Body of pancreas (tissue), 4 donors: ENCODE measurements at regions not wholly inside any gene's neighbourhood (a gene's known extent, or its start where the extent isn't known, plus 50 kb on each side); places are given as distances from the start of the nearest gene placed in this dataset.

Source experiments
- POLR2A ChIP-seq, 3 donors: fragments of 450-650 bp; IDR thresholded peaks; one replicate each; pipeline ENCODE4 v1.6.1; 2016; ENCODE audit warnings: antibody characterized with exemption in 3 of 3, mild to moderate bottlenecking in 2 of 3
- TF ChIP-seq, protein P1 (sequence below), 7 experiments: fragments of 450-650 bp in 4 of 7; fragments of 200-600 bp in 3 of 7; sonication (generic) in 3 of 7; IDR thresholded peaks; one replicate each; pipeline ENCODE4 v1.5.1; 2016 to 2019; ENCODE audit warnings: antibody characterized with exemption in 7 of 7

DNA sequence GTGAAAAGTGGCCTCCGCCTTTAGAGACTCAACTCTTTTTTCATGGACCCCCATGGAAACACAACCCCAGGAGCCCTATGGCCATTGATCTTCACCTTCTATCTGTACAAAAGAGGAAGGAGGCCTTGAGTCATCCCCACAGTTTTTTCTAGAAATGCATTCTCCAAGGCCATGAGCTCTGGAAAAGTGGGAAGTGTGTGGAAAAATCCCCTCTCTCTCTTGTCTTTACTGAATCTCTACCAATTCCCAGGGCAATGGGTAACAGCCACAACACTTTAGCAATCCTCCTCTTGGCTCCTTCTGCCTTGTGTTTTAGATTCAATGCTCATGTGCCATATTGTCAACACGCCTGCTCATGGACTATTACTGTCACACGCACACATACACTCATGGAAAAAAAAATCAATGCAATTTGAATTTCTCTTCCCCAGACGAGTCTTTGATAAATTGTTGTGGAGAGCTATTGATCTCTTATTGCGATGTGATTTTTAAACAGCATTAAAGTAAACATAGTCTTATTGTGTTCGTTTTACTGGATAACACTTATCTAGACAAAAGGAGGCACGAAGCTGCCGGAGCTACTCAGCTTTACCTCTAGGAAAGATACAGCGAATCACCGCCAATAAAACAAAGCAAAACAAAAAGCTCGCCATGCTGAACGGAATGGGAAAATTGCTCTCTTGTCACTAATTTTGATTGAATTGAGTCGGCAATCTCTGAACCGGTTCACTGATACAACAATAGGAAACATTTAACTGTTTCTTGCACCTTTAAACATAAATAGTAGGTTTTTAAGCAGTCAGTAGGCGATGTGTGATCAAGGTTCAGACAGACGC, 260.3 kb downstream of the VRK1 start:
- TF ChIP-seq, protein P1, sequence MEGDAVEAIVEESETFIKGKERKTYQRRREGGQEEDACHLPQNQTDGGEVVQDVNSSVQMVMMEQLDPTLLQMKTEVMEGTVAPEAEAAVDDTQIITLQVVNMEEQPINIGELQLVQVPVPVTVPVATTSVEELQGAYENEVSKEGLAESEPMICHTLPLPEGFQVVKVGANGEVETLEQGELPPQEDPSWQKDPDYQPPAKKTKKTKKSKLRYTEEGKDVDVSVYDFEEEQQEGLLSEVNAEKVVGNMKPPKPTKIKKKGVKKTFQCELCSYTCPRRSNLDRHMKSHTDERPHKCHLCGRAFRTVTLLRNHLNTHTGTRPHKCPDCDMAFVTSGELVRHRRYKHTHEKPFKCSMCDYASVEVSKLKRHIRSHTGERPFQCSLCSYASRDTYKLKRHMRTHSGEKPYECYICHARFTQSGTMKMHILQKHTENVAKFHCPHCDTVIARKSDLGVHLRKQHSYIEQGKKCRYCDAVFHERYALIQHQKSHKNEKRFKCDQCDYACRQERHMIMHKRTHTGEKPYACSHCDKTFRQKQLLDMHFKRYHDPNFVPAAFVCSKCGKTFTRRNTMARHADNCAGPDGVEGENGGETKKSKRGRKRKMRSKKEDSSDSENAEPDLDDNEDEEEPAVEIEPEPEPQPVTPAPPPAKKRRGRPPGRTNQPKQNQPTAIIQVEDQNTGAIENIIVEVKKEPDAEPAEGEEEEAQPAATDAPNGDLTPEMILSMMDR (IDR thresholded peaks at IDR 0.05), result no peak
- no peak for TF ChIP-seq POLR2A (IDR thresholded peaks at IDR 0.05)
